OCI-LY3 (cell line): ENCODE measurements at regions not wholly inside any gene's neighbourhood (a gene's known extent, or its start where the extent isn't known, plus 50 kb on each side); places are given as distances from the start of the nearest gene placed in this dataset.

Experiments
- H2AFZ ChIP-seq: fragments of 200-600, 300-600 bp; shearing (Covaris generic); 2 replicates; pipeline ENCODE4 v1.6.0; 2014; ENCODE audit warnings: antibody characterized with exemption, low read depth, low read length
- H3K27ac ChIP-seq: fragments of 200-600, 300-600 bp; sonication (generic); 2 replicates; pipeline ENCODE4 v1.5.1; 2014; ENCODE audit warnings: mild to moderate bottlenecking, low read length, moderate library complexity, mixed read lengths
- H3K27me3 ChIP-seq: fragments of 200-600, 300-600 bp; sonication (generic); 2 replicates; pipeline ENCODE4 v1.6.1; 2014; ENCODE audit warnings: low read depth, low read length, mixed read lengths
- H3K36me3 ChIP-seq: fragments of 200-600, 300-600 bp; sonication (generic); replicated peaks from 2 replicates; pipeline ENCODE3; 2014; ENCODE audit warnings: low read depth, low read length, mixed read lengths
- H3K4me1 ChIP-seq: fragments of 300-600, 200-600 bp; sonication (generic); 2 replicates; pipeline ENCODE4 v1.6.1; 2014; ENCODE audit warnings: low read length, mixed read lengths
- H3K4me2 ChIP-seq: fragments of 200-600, 300-600 bp; sonication (generic); 2 replicates; pipeline ENCODE4 v1.6.1; 2014; ENCODE audit warnings: low read length, mixed read lengths
- H3K4me3 ChIP-seq: fragments of 300-600, 200-600 bp; sonication (generic); 2 replicates; pipeline ENCODE4 v1.5.1; 2014; ENCODE audit warnings: antibody characterized with exemption, mild to moderate bottlenecking, low read length, moderate library complexity
- H3K79me2 ChIP-seq: fragments of 300-600, 200-600 bp; shearing (Covaris generic); 2 replicates; pipeline ENCODE4 v1.6.1; 2014; ENCODE audit warnings: mild to moderate bottlenecking, low read length, mixed read lengths
- H3K9ac ChIP-seq: fragments of 300-600, 200-600 bp; shearing (Covaris generic); 2 replicates; pipeline ENCODE4 v1.6.0; 2014; ENCODE audit warnings: mild to moderate bottlenecking, low read length, moderate library complexity
- H3K9me3 ChIP-seq: fragments of 200-600, 300-600 bp; shearing (Covaris generic); 2 replicates; pipeline ENCODE4 v1.6.1; 2014; ENCODE audit warnings: low read length, mixed read lengths; ENCODE audit not compliant: insufficient read depth
- H4K20me1 ChIP-seq: fragments of 200-600, 300-600 bp; sonication (generic); 2 replicates; pipeline ENCODE4 v1.6.1; 2016; ENCODE audit warnings: low read length, mixed read lengths; ENCODE audit not compliant: insufficient read depth
- CTCF ChIP-seq: fragments of 200-600, 300-600 bp; sonication (generic); IDR thresholded peaks from 2 replicates; pipeline ENCODE4 v1.5.1; 2014; ENCODE audit warnings: antibody characterized with exemption, low read length, low read depth
- EZH2phosphoT487 ChIP-seq: fragments of 200-600 bp; shearing (Covaris generic); IDR thresholded peaks from 2 replicates; pipeline ENCODE4 v1.6.1; 2018; ENCODE audit warnings: antibody characterized with exemption, mixed run types, low read depth

GRCh38 chr5:167849874-167850273 lies 441.6 kb upstream of the WWC1 start:
- H3K4me2 ChIP-seq: no peak overlapping the region
- no peaks in the 10 kb centered on the region for H3K36me3 ChIP-seq
- H4K20me1 ChIP-seq: no peaks in the 10 kb centered on the region
- no peaks in the 10 kb centered on the region for H3K9me3 ChIP-seq
- no peak overlapping the region for H3K9ac ChIP-seq
- H3K4me1 ChIP-seq: no peaks in the 10 kb centered on the region
- TF ChIP-seq EZH2phosphoT487 (no peak), CTCF (no peak)
- H3K27me3 ChIP-seq: peaks cover 7% of the 10 kb centered on the region
- no peak overlapping the region for H2AFZ ChIP-seq
- no peak overlapping the region for H3K4me3 ChIP-seq
- no peak overlapping the region for H3K27ac ChIP-seq
- H3K79me2 ChIP-seq: no peaks in the 10 kb centered on the region

- no peak for TF ChIP-seq EZH2phosphoT487
- TF ChIP-seq CTCF: no peak
- no peak overlapping the region for H3K27ac ChIP-seq
- no peak overlapping the region for H3K9ac ChIP-seq
- no peaks in the 10 kb centered on the region for H3K36me3 ChIP-seq
- H3K79me2 ChIP-seq: no peaks in the 10 kb centered on the region
- no peak overlapping the region for H3K4me3 ChIP-seq
- no peak overlapping the region for H2AFZ ChIP-seq
- no peaks in the 10 kb centered on the region for H3K9me3 ChIP-seq
- no peaks in the 10 kb centered on the region for H3K4me1 ChIP-seq
- no peaks in the 10 kb centered on the region for H4K20me1 ChIP-seq
- peaks cover 5% of the 10 kb centered on the region for H3K27me3 ChIP-seq
- H3K4me2 ChIP-seq: no peak overlapping the region
Measured at GRCh38 chr5:167850911-167851310, 440.5 kb upstream of the WWC1 start.

GRCh38 chr5:167851416-167851815 lies 440.0 kb upstream of the WWC1 start:
- H3K9ac ChIP-seq: no peak overlapping the region

GRCh38 chr5:167852515-167852914 lies 438.9 kb upstream of the WWC1 start:
- no peaks in the 10 kb centered on the region for H4K20me1 ChIP-seq
- H3K27me3 ChIP-seq: no peaks in the 10 kb centered on the region; the same call in 1 of the 2 replicates
- TF ChIP-seq EZH2phosphoT487 (no peak), CTCF (no peak)
- H2AFZ ChIP-seq: no peak overlapping the region
- H3K9ac ChIP-seq: no peak overlapping the region
- no peaks in the 10 kb centered on the region for H3K79me2 ChIP-seq
- no peaks in the 10 kb centered on the region for H3K4me1 ChIP-seq
- H3K27ac ChIP-seq: no peak overlapping the region
- H3K36me3 ChIP-seq: no peaks in the 10 kb centered on the region
- H3K4me3 ChIP-seq: no peak overlapping the region
- no peak overlapping the region for H3K4me2 ChIP-seq
- H3K9me3 ChIP-seq: no peaks in the 10 kb centered on the region

More at GRCh38 chr5:167851416-167851815, 440.0 kb upstream of the WWC1 start:
- Histone ChIP-seq H3K4me1 (no peaks in the 10 kb centered on the region), H3K4me2 (no peak overlapping the region), H3K36me3 (no peaks in the 10 kb centered on the region), H3K27me3 (peaks cover under 1% of the 10 kb centered on the region; the same call in 1 of the 2 replicates), H2AFZ (no peak overlapping the region), H4K20me1 (no peaks in the 10 kb centered on the region), H3K79me2 (no peaks in the 10 kb centered on the region), H3K4me3 (no peak overlapping the region), H3K27ac (no peak overlapping the region), H3K9me3 (no peaks in the 10 kb centered on the region)
- TF ChIP-seq CTCF: no peak
- TF ChIP-seq EZH2phosphoT487: no peak
